IPS-20b (cell line): ENCODE measurements at regions not wholly inside any gene's neighbourhood (a gene's known extent, or its start where the extent isn't known, plus 50 kb on each side); places are given as distances from the start of the nearest gene placed in this dataset.
"Not testable (repeated sequence)": the region's sequence is repeated elsewhere in the genome, so short reads cannot be mapped to it uniquely, and the experiment has no call there.

ENCODE experiments used
- H3K27ac ChIP-seq: one replicate; pipeline ENCODE4 v1.5.1; 2013; ENCODE audit warnings: low read length
- H3K27me3 ChIP-seq: 2 replicates; pipeline ENCODE4 v1.6.1; 2013; ENCODE audit warnings: mild to moderate bottlenecking, low read length, inconsistent platforms; ENCODE audit not compliant: insufficient read depth
- H3K36me3 ChIP-seq: 2 replicates; pipeline ENCODE4 v1.6.1; 2013; ENCODE audit warnings: low read depth, mild to moderate bottlenecking, inconsistent platforms, low read length, moderate library complexity; ENCODE audit not compliant: insufficient read depth
- H3K4me1 ChIP-seq: 2 replicates; pipeline ENCODE4 v1.6.1; 2013; ENCODE audit warnings: mild to moderate bottlenecking, control low read depth, inconsistent platforms, low read length, moderate library complexity; ENCODE audit not compliant: insufficient read depth
- H3K4me3 ChIP-seq: 2 replicates; pipeline ENCODE4 v1.5.1; 2013; ENCODE audit warnings: mild to moderate bottlenecking, low read length, inconsistent platforms
- H3K9ac ChIP-seq: 2 replicates; pipeline ENCODE4 v1.6.1; 2013; ENCODE audit warnings: low read depth, mild to moderate bottlenecking, inconsistent platforms, low read length, moderate library complexity
- H3K9me3 ChIP-seq: 2 replicates; pipeline ENCODE4 v1.6.1; 2013; ENCODE audit warnings: mild to moderate bottlenecking, low read depth, low read length, inconsistent platforms; ENCODE audit not compliant: insufficient read depth

DNA sequence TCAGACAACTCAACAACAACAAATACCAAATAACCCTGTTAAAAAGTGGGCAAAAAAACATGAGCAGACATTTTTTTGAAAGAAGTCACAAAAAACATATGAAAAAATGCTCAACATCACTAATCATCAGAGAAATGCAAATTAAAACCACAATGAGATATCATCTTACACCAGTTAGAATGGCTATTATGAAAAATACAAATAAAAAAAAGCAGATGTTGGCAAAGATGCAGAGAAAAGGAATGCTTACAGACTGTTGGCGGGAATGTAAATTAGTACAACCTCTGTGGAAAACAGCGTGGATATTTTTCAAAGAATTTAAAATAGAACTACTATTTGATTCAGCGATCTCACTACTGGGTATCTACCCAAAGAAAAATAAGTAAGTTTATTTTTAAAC, 114.0 kb downstream of the SLC38A4 start:
- Histone ChIP-seq H3K27me3 (no peaks in the 10 kb centered on the region), H3K4me3 (no peak overlapping the region), H3K36me3 (no peaks in the 10 kb centered on the region), H3K4me1 (no peaks in the 10 kb centered on the region), H3K27ac (no peak overlapping the region), H3K9ac (no peak overlapping the region), H3K9me3 (no peaks in the 10 kb centered on the region)

DNA sequence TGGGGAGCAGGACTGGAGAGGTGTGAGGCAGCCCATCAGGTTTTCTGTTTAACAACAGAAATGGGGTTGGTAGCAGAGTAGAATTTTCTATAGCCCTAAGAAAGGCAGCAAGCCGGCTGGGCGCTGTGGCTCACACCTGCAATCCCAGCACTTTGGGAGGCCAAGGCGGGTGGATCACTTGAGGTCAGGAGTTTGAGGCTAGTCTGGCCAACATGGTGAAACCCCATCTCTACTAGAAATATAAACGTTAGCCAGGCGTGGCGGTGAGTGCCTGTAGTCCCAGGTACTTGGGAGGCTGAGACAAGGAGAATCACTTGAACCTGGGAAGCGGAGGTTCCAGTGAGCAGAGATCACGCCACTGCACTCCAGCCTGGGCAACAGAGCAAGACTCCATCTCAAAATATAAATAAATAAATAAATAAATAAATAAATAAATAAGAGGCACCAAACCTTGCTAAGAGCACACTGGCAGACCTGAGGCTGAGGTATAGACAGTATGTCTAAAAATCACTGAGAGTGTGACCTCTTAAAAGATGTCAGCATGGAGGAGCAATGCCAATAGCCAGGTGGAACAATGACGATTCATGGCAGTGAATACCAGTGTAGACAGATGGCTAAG, 115.6 kb downstream of the SLC38A4 start:
- Histone ChIP-seq H3K9ac (no peak overlapping the region), H3K4me1 (no peaks in the 10 kb centered on the region), H3K27ac (no peak overlapping the region), H3K27me3 (no peaks in the 10 kb centered on the region), H3K9me3 (no peaks in the 10 kb centered on the region), H3K4me3 (no peak overlapping the region), H3K36me3 (no peaks in the 10 kb centered on the region)

DNA sequence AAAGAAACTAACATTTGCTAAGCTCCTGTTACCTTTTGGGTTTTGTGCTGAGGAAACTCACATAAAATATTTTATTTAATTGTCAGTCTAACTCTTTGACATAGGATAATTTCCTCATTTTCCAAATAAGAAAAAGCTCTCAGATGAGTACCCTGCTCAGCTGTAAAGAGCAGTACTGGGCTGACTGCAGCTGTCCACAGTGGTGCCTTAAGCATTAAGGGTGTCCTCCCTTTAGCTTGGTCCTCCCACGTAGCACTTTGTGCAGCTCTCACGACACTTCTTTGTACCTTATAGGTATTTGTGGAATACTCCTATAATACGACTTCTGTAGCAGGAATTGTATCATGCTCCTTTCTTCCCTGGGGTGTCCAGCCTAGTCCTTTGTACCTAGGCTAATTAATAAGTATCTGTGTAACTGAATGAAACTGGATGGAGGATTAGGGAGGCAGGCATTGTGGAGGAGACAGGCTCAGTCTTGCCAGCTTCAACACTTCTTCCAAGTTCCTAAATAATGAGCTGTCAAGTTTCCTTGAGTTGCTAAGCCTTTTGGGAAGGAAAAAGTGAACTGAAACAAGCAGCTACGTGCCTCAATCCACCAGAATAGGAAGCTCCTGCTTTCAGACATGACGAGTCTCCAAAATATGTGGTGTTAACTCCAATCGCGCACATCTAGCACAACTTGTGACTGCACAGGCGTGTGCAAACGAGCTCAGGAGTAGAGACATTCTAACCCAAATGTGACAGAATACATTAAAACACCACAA, 123.0 kb downstream of the SLC38A4 start:
- H3K9me3 ChIP-seq, result no peaks in the 10 kb centered on the region; the same call in 1 of the 2 replicates
- H3K9ac ChIP-seq, result no peak overlapping the region
- H3K4me3 ChIP-seq, result no peak overlapping the region
- no peaks in the 10 kb centered on the region for H3K36me3 ChIP-seq
- no peak overlapping the region for H3K27ac ChIP-seq
- no peaks in the 10 kb centered on the region for H3K4me1 ChIP-seq
- no peaks in the 10 kb centered on the region for H3K27me3 ChIP-seq

DNA sequence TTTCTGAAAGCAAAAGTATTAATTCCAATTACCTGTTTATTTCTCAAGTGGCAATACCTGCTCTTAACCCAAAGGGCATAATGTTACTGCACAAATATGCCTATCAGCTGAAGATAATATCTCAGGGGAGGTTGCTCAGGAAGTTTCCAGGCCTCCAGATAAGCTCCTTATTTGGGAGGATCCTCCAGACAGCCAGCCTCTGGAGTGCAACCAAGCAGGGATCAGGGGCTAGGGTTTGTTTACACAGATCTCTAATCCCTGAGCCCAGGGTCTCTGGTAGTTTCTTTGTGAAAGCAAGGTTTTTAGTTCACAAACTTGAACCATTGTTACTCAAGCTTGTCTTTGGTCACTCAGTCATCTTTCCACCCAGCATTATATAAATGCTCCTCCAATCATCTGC, 124.4 kb downstream of the SLC38A4 start:
- H3K27ac ChIP-seq, result no peak overlapping the region
- H3K9me3 ChIP-seq, result no peaks in the 10 kb centered on the region; the same call in 1 of the 2 replicates
- no peaks in the 10 kb centered on the region for H3K4me1 ChIP-seq
- no peak overlapping the region for H3K9ac ChIP-seq
- H3K4me3 ChIP-seq, result no peak overlapping the region
- H3K27me3 ChIP-seq, result no peaks in the 10 kb centered on the region
- H3K36me3 ChIP-seq, result no peaks in the 10 kb centered on the region

DNA sequence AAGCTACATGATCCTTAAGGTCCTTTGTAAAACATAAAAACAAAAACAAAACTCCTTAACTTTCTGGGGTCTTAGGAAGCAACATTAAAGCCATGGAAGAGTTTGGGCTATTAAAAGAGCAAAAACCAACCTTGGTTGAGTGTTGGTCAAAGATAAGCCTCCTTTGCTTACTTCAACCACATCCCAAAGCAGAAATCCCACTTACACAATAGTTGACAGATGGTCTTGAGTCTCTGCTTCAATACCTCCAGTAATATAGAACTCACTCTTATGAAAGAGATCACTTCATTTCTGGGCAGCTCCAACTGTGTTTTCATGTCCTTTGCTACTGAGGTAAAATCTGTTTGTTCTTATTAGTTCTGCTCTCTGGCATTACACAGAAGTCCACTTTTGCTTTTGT, 125.8 kb downstream of the SLC38A4 start:
- no peaks in the 10 kb centered on the region; the same call in 1 of the 2 replicates for H3K9me3 ChIP-seq
- no peaks in the 10 kb centered on the region for H3K4me1 ChIP-seq
- no peaks in the 10 kb centered on the region for H3K27me3 ChIP-seq
- H3K4me3 ChIP-seq, result no peak overlapping the region
- no peaks in the 10 kb centered on the region for H3K36me3 ChIP-seq
- no peak overlapping the region for H3K27ac ChIP-seq
- H3K9ac ChIP-seq, result no peak overlapping the region

DNA sequence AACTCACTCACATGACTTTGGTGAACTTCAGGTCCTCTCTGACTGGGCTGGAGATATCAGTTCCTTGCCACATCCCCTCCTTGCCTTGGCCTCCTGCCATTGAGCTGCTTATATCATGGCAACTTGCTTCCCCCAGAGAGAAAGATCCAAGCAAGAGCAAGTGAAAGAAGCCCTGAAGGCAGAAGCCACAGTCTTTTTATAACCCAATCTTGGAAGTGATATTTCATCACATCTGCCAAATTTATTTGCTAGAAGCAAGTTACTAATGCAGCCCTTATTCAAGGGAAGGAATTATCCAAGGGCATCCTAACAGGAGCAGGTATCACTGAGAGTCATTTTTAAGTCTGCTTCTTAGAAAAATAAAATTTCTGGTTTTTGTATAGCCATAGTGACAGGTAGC, 127.8 kb downstream of the SLC38A4 start:
- H3K27ac ChIP-seq, result no peak overlapping the region
- no peaks in the 10 kb centered on the region for H3K4me1 ChIP-seq
- no peaks in the 10 kb centered on the region for H3K27me3 ChIP-seq
- H3K9ac ChIP-seq, result no peak overlapping the region
- no peaks in the 10 kb centered on the region for H3K36me3 ChIP-seq
- no peaks in the 10 kb centered on the region; the same call in 1 of the 2 replicates for H3K9me3 ChIP-seq
- H3K4me3 ChIP-seq, result no peak overlapping the region

DNA sequence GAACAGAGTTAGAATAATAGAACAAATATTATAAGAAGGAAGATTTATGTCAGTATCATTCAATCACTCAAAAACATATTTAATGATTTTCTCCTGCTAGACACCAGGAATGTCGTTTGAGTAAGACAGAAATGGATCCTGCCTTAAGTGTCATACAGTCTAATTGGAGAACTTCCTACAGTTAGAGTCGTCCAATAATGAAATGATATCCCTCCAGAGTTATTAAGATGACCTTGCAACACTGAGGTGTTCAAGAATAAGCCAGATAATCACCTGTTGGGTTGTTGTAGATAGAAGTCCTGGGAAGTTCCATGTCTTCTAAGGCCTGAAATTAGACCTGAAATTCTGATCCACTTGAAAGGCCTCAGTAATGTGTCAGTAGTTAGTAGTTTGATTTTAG, 132.3 kb downstream of the SLC38A4 start:
- no peaks in the 10 kb centered on the region; the same call in 1 of the 2 replicates for H3K9me3 ChIP-seq
- no peak overlapping the region for H3K4me3 ChIP-seq
- H3K4me1 ChIP-seq, result no peaks in the 10 kb centered on the region
- H3K27ac ChIP-seq, result no peak overlapping the region
- no peaks in the 10 kb centered on the region for H3K36me3 ChIP-seq
- H3K9ac ChIP-seq, result no peak overlapping the region
- H3K27me3 ChIP-seq, result no peaks in the 10 kb centered on the region

DNA sequence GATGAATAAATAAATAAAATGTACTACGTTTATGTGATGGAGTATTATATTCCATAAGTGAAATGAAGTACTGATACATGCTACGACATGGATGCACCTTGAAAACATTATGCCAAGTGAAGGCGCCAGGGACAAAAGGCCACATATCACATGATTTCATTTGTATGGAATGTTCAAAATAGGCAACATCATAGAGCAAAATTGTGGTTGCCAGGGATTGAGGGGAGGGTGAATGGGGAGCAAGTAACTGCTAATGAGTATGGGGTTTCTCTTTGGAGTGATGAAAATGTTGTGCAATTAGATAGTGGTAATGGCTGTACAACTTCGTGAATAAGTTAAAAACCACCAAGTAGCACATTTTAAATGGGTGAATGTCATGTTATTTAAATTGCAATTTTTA, 132.8 kb downstream of the SLC38A4 start:
- no peaks in the 10 kb centered on the region for H3K27me3 ChIP-seq
- H3K4me1 ChIP-seq, result no peaks in the 10 kb centered on the region

DNA sequence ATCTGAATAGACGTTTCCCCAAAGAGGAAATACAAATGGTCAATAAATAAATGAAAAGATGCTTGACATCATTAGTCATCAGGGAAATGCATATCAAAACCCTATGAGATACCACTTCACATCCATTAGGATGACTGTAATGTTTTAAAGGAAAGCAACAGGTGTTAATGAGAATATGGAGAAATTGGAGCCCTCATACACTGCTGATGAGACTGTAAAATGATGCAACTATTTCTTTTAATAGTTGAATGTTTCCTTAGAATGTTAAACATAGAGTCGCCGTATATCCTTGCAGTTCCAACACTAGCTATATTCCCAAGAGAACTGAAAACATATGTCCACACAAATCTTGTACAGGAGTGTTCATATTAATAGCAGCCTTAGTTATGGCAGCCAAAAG, 133.2 kb downstream of the SLC38A4 start:
- H3K9me3 ChIP-seq, result no peaks in the 10 kb centered on the region
- no peaks in the 10 kb centered on the region for H3K27me3 ChIP-seq
- no peak overlapping the region for H3K27ac ChIP-seq
- no peak overlapping the region for H3K9ac ChIP-seq
- H3K4me3 ChIP-seq, result no peak overlapping the region
- H3K36me3 ChIP-seq, result no peaks in the 10 kb centered on the region
- H3K4me1 ChIP-seq, result no peaks in the 10 kb centered on the region

More for the DNA sequence above, 132.8 kb downstream of the SLC38A4 start:
- Histone ChIP-seq H3K4me3 (no peak overlapping the region), H3K9me3 (no peaks in the 10 kb centered on the region; the same call in 1 of the 2 replicates), H3K36me3 (no peaks in the 10 kb centered on the region), H3K9ac (no peak overlapping the region), H3K27ac (no peak overlapping the region)

DNA sequence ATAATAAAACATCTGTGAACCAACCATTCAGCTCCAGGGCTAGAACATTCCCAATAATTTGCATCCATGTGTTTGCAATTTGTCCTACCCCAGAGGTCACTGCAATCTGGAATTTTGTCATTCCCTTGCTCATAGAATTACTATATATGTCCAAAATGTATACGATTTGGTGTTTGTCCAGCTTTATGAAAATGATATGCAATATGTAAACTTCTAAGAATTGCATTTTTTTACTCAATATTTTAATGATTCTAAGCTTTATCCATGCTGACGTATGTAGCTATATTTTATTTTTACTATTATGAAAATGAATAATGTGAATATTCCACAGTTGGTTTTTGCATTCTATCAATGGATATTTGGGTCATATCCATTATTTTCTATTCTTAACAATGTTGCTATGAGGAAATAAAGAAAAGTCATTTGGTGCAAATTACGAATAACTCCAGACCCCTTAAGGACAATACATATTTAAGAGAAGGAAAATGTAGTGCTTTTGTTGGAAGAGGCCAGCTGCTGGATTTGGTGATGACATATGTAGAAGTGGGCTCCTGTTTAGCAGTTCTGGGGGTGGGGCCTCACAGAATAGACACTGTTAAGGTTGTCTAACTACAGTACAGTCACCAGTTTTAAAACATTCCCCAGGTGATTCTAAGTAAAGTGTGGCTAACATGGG, 139.4 kb downstream of the SLC38A4 start:
- Histone ChIP-seq H3K27me3 (no peaks in the 10 kb centered on the region), H3K9me3 (peaks cover 6% of the 10 kb centered on the region; the same call in 1 of the 2 replicates), H3K36me3 (no peaks in the 10 kb centered on the region), H3K27ac (no peak overlapping the region), H3K9ac (no peak overlapping the region), H3K4me3 (no peak overlapping the region), H3K4me1 (no peaks in the 10 kb centered on the region)

DNA sequence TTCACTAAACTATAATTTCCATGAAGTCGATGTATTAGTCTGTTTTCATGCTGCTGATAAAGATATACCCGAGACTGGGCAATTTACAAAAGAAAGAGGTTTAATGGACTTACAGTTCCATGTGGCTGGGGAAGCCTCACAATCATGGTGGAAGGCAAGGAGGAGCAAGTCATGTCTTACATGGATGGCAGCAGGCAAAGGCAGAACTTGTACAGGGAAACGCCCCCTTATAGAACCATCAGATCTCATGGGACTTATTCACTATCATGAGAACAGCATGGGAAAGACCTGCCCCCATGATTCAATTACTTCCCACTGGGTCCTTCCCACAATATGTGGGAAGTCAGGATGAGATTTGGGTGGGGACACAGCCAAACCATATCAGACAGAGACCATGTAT, 141.6 kb downstream of the SLC38A4 start:
- not testable (repeated sequence) for H3K27me3 ChIP-seq, H3K36me3 ChIP-seq, H3K9ac ChIP-seq, H3K27ac ChIP-seq, H3K9me3 ChIP-seq, H3K4me1 ChIP-seq, H3K4me3 ChIP-seq

DNA sequence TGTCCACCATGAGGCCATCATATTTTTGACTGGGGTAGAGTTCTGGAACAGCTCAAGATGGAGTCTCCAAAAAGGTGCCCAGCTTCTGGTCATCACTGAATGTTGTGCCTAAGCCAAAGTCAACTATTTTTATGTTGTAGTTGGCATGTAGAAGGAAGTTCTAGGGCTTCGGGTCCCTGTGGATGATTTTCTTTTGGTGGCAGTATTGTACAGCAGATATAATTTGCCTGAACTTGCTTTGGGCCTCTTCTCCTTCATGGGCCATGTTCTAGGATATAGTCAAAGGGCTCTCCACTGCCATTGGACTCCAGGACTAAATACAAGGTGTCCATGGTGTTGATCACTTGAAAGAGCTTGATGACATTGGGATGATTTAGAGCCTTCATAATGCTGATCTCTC, 143.6 kb downstream of the SLC38A4 start:
- no peak overlapping the region for H3K27ac ChIP-seq
- no peaks in the 10 kb centered on the region for H3K27me3 ChIP-seq
- H3K9me3 ChIP-seq, result peaks cover 6% of the 10 kb centered on the region; the same call in 1 of the 2 replicates
- no peak overlapping the region for H3K9ac ChIP-seq
- H3K36me3 ChIP-seq, result no peaks in the 10 kb centered on the region
- H3K4me3 ChIP-seq, result no peak overlapping the region
- H3K4me1 ChIP-seq, result peaks cover 13% of the 10 kb centered on the region
